ENCODE measurements at regions not wholly inside any gene's neighbourhood (a gene's known extent, or its start where the extent isn't known, plus 50 kb on each side); places are given as distances from the start of the nearest gene placed in this dataset.

DNA sequence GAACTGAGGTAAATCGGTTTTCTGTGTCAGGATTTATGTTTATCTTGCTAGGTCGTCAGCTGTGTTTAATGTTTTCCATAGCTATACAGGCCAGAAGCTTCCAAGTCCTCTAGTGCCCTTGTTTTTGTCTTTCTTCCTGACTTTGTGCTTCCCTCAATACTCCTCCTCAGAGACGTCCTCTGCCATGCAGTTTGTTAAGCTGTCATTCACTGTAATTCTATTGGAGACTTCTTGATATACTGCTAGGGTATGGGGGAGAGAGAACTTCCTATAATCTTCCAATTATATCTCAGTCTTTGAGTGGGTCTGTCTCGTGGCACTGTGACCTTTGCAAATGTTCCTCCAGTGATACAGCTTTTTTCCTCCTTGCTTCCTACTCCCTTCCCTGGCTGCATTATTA, 327.3 kb upstream of the ANO5 start:
- TF ChIP-seq, protein P1, sequence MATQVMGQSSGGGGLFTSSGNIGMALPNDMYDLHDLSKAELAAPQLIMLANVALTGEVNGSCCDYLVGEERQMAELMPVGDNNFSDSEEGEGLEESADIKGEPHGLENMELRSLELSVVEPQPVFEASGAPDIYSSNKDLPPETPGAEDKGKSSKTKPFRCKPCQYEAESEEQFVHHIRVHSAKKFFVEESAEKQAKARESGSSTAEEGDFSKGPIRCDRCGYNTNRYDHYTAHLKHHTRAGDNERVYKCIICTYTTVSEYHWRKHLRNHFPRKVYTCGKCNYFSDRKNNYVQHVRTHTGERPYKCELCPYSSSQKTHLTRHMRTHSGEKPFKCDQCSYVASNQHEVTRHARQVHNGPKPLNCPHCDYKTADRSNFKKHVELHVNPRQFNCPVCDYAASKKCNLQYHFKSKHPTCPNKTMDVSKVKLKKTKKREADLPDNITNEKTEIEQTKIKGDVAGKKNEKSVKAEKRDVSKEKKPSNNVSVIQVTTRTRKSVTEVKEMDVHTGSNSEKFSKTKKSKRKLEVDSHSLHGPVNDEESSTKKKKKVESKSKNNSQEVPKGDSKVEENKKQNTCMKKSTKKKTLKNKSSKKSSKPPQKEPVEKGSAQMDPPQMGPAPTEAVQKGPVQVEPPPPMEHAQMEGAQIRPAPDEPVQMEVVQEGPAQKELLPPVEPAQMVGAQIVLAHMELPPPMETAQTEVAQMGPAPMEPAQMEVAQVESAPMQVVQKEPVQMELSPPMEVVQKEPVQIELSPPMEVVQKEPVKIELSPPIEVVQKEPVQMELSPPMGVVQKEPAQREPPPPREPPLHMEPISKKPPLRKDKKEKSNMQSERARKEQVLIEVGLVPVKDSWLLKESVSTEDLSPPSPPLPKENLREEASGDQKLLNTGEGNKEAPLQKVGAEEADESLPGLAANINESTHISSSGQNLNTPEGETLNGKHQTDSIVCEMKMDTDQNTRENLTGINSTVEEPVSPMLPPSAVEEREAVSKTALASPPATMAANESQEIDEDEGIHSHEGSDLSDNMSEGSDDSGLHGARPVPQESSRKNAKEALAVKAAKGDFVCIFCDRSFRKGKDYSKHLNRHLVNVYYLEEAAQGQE (IDR thresholded peaks at IDR 0.05; ENCODE audit: insufficient read depth in 1 of 2, low read depth in 2 of 2, low read length in 2 of 2), result no peak
- TF ChIP-seq POLR2AphosphoS5 (IDR thresholded peaks at IDR 0.05; ENCODE audit: low read depth, low read length), result no peak
